Lower leg skin (tissue), 4 donors: ENCODE measurements at regions not wholly inside any gene's neighbourhood (a gene's known extent, or its start where the extent isn't known, plus 50 kb on each side); places are given as distances from the start of the nearest gene placed in this dataset.

Experiments
- DNase-seq, 2 donors: peaks; one replicate each; pipeline ENCODE4 v3.0.0-alpha.2; 2019; ENCODE audit warnings: low spot score in 2 of 2
- H3K4me3 ChIP-seq: fragments of 200-600 bp; sonication (generic); 2 replicates; pipeline ENCODE4 v1.5.1; 2017; ENCODE audit warnings: mild to moderate bottlenecking, low read depth; ENCODE audit not compliant: poor library complexity, severe bottlenecking
- CTCF ChIP-seq, 3 donors: fragments of 450-650 bp; IDR thresholded peaks; one replicate each; pipeline ENCODE4 v1.5.1; 2016; ENCODE audit warnings: antibody characterized with exemption in 3 of 3, mild to moderate bottlenecking in 3 of 3, moderate library complexity in 2 of 3
- POLR2A ChIP-seq, 2 donors: fragments of 450-650 bp; IDR thresholded peaks; one replicate each; pipeline ENCODE4 v1.6.1; 2016 to 2017; ENCODE audit warnings: antibody characterized with exemption in 2 of 2, mild to moderate bottlenecking in 1 of 2, moderate library complexity in 1 of 2
- intact Hi-C: fragments of 100-400 bp; cut with DNase I; formaldehyde crosslinking; loops from one replicate; pipeline ENCODE4 v1.15.0; 2023; ENCODE audit warnings: low total_unique reads

GRCh38 chr10:65861249-65861648 is 1064.6 kb upstream of the LRRTM3 start:
- DNase-seq = no peak
- TF ChIP-seq POLR2A (IDR thresholded peaks at IDR 0.05) (no peak), CTCF (IDR thresholded peaks at IDR 0.05) (no peak)
- H3K4me3 ChIP-seq = no peak overlapping the region
- intact Hi-C loops = no loop called here
